Neuronal stem cell (in vitro differentiated cells): ENCODE measurements at regions not wholly inside any gene's neighbourhood (a gene's known extent, or its start where the extent isn't known, plus 50 kb on each side); places are given as distances from the start of the nearest gene placed in this dataset.

Experiments
- DNase-seq: peaks from one replicate; pipeline ENCODE4 v3.0.0-alpha.2; 2013; ENCODE audit warnings: low spot score
- H2AFZ ChIP-seq: one replicate; pipeline ENCODE4 v1.6.1; 2013; ENCODE audit warnings: mild to moderate bottlenecking, low read length, inconsistent platforms
- H2AK5ac ChIP-seq: 2 replicates; pipeline ENCODE4 v1.6.1; 2013; ENCODE audit warnings: low read depth, mild to moderate bottlenecking, inconsistent platforms, low read length, moderate library complexity, mixed read lengths
- H2BK120ac ChIP-seq: 2 replicates; pipeline ENCODE4 v1.6.1; 2013; ENCODE audit warnings: low read depth, mild to moderate bottlenecking, inconsistent platforms, low read length, moderate library complexity, mixed read lengths
- H2BK12ac ChIP-seq: one replicate; pipeline ENCODE4 v1.6.1; 2013; ENCODE audit warnings: low read length, inconsistent platforms
- H2BK15ac ChIP-seq: 2 replicates; pipeline ENCODE4 v1.6.1; 2013; ENCODE audit warnings: mild to moderate bottlenecking, low read length, inconsistent platforms, mixed read lengths
- H2BK5ac ChIP-seq: one replicate; pipeline ENCODE4 v1.6.1; 2013; ENCODE audit warnings: inconsistent platforms, mild to moderate bottlenecking, low read length, moderate library complexity
- H3K14ac ChIP-seq: one replicate; pipeline ENCODE4 v1.6.1; 2013; ENCODE audit warnings: low read length, inconsistent platforms
- H3K18ac ChIP-seq: 2 replicates; pipeline ENCODE4 v1.6.1; 2013; ENCODE audit warnings: low read length, inconsistent platforms
- H3K23ac ChIP-seq: 2 replicates; pipeline ENCODE4 v1.6.1; 2013; ENCODE audit warnings: low read depth, mild to moderate bottlenecking, mixed read lengths, low read length, inconsistent platforms; ENCODE audit not compliant: poor library complexity
- H3K27ac ChIP-seq: replicated peaks from 3 replicates; pipeline ENCODE4 v1.5.1; 2013; ENCODE audit warnings: low read length, inconsistent platforms
- H3K27me3 ChIP-seq, 3 experiments: 2 replicates each; pipeline ENCODE4 v1.6.1; 2013; ENCODE audit warnings: low read length in 3 of 3, mild to moderate bottlenecking in 2 of 3, inconsistent platforms in 1 of 3, low read depth in 1 of 3, mixed read lengths in 1 of 3, moderate library complexity in 1 of 3; ENCODE audit not compliant: control insufficient read depth in 3 of 3, insufficient read depth in 3 of 3
- H3K36me3 ChIP-seq, 2 donors: replicated peaks in 1 of 2; 2 replicates each; pipeline ENCODE4 v1.6.1; 2013; ENCODE audit warnings: low read length in 2 of 2; ENCODE audit not compliant: control insufficient read depth in 2 of 2, insufficient read depth in 2 of 2
- H3K4ac ChIP-seq: 2 replicates; pipeline ENCODE4 v1.6.1; 2013; ENCODE audit warnings: inconsistent platforms, mild to moderate bottlenecking, low read length, moderate library complexity
- H3K4me1 ChIP-seq, 2 donors: 1 replicate in 1 of 2; 2 replicates in 1 of 2; pipeline ENCODE4 v1.6.1; 2013; ENCODE audit warnings: low read length in 2 of 2, low read depth in 1 of 2; ENCODE audit not compliant: control insufficient read depth in 2 of 2, insufficient read depth in 1 of 2
- H3K4me2 ChIP-seq: one replicate; pipeline ENCODE4 v1.6.1; 2013; ENCODE audit warnings: mild to moderate bottlenecking, low read length, inconsistent platforms; ENCODE audit not compliant: insufficient read depth, poor library complexity, severe bottlenecking
- H3K4me3 ChIP-seq, 2 donors: 2 replicates each; pipeline ENCODE4 v1.5.1; 2013; ENCODE audit warnings: low read length in 2 of 2, mild to moderate bottlenecking in 2 of 2, inconsistent platforms in 1 of 2, moderate library complexity in 1 of 2
- H3K79me1 ChIP-seq: one replicate; pipeline ENCODE4 v1.6.1; 2013; ENCODE audit warnings: low read depth, mild to moderate bottlenecking, inconsistent platforms, low read length, moderate library complexity
- H3K9ac ChIP-seq: one replicate; pipeline ENCODE4 v1.6.1; 2013; ENCODE audit warnings: mild to moderate bottlenecking, low read depth, low read length, inconsistent platforms; ENCODE audit not compliant: poor library complexity
- H3K9me3 ChIP-seq, 2 donors: replicated peaks in 1 of 2; 2 replicates each; pipeline versions ENCODE3 to v1.6.1; 2013; ENCODE audit warnings: low read length in 2 of 2, mild to moderate bottlenecking in 2 of 2, inconsistent platforms in 1 of 2, low read depth in 1 of 2, mixed read lengths in 1 of 2, moderate library complexity in 1 of 2; ENCODE audit not compliant: control insufficient read depth in 2 of 2, insufficient read depth in 1 of 2
- H4K8ac ChIP-seq: one replicate; pipeline ENCODE4 v1.6.1; 2013; ENCODE audit warnings: low read depth, mild to moderate bottlenecking, inconsistent platforms, low read length, moderate library complexity
- H4K91ac ChIP-seq: one replicate; pipeline ENCODE4 v1.6.1; 2013; ENCODE audit warnings: low read length, low read depth, mild to moderate bottlenecking, inconsistent platforms; ENCODE audit not compliant: poor library complexity
- WGBS, 2 donors: extraction: QIAGEN DNeasy Blood & Tissue Kit; methylation state at CpG; one replicate each; pipeline ENCODE4 v1.1.7; 2013; ENCODE audit warnings: missing lambda C conversion rate in 2 of 2, mixed read lengths in 1 of 2; ENCODE audit not compliant: insufficient read length in 2 of 2, insufficient replicate concordance in 1 of 2; ENCODE audit errors: extremely low coverage in 2 of 2; 5-methylcytosine and 5-hydroxymethylcytosine counted together

GRCh38 chr4:23741681-23742191, 148.1 kb downstream of the PPARGC1A start:
- Histone ChIP-seq H2BK12ac (no peak overlapping the region), H3K4me1 (no peaks in the 10 kb centered on the region), H3K4ac (no peak overlapping the region), H3K9ac (no peak overlapping the region), H3K27ac (no peak overlapping the region), H3K18ac (no peak overlapping the region), H2BK120ac (no peak overlapping the region), H3K4me3 (no peak overlapping the region), H2BK15ac (no peak overlapping the region), H3K9me3 (peaks cover 0 to 14% of the 10 kb centered on the region in 2 donors), H3K79me1 (no peaks in the 10 kb centered on the region), H2AK5ac (no peak overlapping the region), H3K14ac (no peak overlapping the region), H2BK5ac (no peak overlapping the region), H4K8ac (no peak overlapping the region), H2AFZ (no peak overlapping the region), H3K36me3 (no peaks in the 10 kb centered on the region), H4K91ac (no peak overlapping the region), H3K27me3 (peaks cover 0 to 5% (median 0%) of the 10 kb centered on the region in 3 experiments), H3K23ac (no peak overlapping the region), H3K4me2 (no peak overlapping the region)
- DNase-seq: no peak

GRCh38 chr4:23737571-23737970, 152.3 kb downstream of the PPARGC1A start:
- Histone ChIP-seq H3K27me3 (peaks cover 0 to 2% (median 0%) of the 10 kb centered on the region in 3 experiments), H3K36me3 (no peaks in the 10 kb centered on the region), H3K4me3 (no peak overlapping the region), H3K9me3 (no peaks in the 10 kb centered on the region), H2BK15ac (no peak overlapping the region), H4K91ac (no peak overlapping the region), H3K23ac (no peak overlapping the region), H3K9ac (no peak overlapping the region), H3K18ac (no peak overlapping the region), H3K79me1 (no peaks in the 10 kb centered on the region), H2AFZ (no peak overlapping the region), H4K8ac (no peak overlapping the region), H3K4me1 (no peaks in the 10 kb centered on the region), H2BK5ac (no peak overlapping the region), H3K4ac (no peak overlapping the region), H3K14ac (no peak overlapping the region), H2BK120ac (no peak overlapping the region), H2BK12ac (no peak overlapping the region), H2AK5ac (no peak overlapping the region), H3K27ac (no peak overlapping the region), H3K4me2 (no peak overlapping the region)
- DNase-seq: no peak
- WGBS, 2 donors: no CpG with 5 or more reads among the region's 3 CpGs

- no peak overlapping the region for H2AFZ ChIP-seq
- no peak overlapping the region for H3K23ac ChIP-seq
- no peak overlapping the region for H4K8ac ChIP-seq
- H3K27ac ChIP-seq: no peak overlapping the region
- no peaks in the 10 kb centered on the region for H3K79me1 ChIP-seq
- H2BK15ac ChIP-seq: no peak overlapping the region
- no peak overlapping the region for H3K4me3 ChIP-seq
- no peak overlapping the region for H3K18ac ChIP-seq
- H3K9me3 ChIP-seq: no peaks in the 10 kb centered on the region
- H2AK5ac ChIP-seq: no peak overlapping the region
- DNase-seq: no peak
- no peak overlapping the region for H4K91ac ChIP-seq
- H2BK5ac ChIP-seq: no peak overlapping the region
- no peak overlapping the region for H3K4me2 ChIP-seq
- H3K9ac ChIP-seq: no peak overlapping the region
- peaks cover 0 to 2% (median 0%) of the 10 kb centered on the region in 3 experiments for H3K27me3 ChIP-seq
- H2BK120ac ChIP-seq: no peak overlapping the region
- H3K14ac ChIP-seq: no peak overlapping the region
- H2BK12ac ChIP-seq: no peak overlapping the region
- H3K4ac ChIP-seq: no peak overlapping the region
- no peaks in the 10 kb centered on the region for H3K4me1 ChIP-seq
- no peaks in the 10 kb centered on the region for H3K36me3 ChIP-seq
- no CpG with 5 or more reads among the region's 1 CpG for WGBS, 2 donors
Measured at GRCh38 chr4:23736466-23736865, 153.4 kb downstream of the PPARGC1A start.

GRCh38 chr4:23734000-23734399, 155.8 kb downstream of the PPARGC1A start:
- no peaks in the 10 kb centered on the region for H3K4me1 ChIP-seq
- H2AK5ac ChIP-seq: no peak overlapping the region
- H3K4me2 ChIP-seq: no peak overlapping the region
- no peak overlapping the region for H4K8ac ChIP-seq
- DNase-seq: no peak
- no peak overlapping the region for H2BK12ac ChIP-seq
- H4K91ac ChIP-seq: no peak overlapping the region
- H3K4ac ChIP-seq: no peak overlapping the region
- no peaks in the 10 kb centered on the region for H3K9me3 ChIP-seq
- no peak overlapping the region for H3K14ac ChIP-seq
- no peak overlapping the region for H3K23ac ChIP-seq
- H2BK15ac ChIP-seq: no peak overlapping the region
- H3K79me1 ChIP-seq: no peaks in the 10 kb centered on the region
- H3K27ac ChIP-seq: no peak overlapping the region
- H2AFZ ChIP-seq: no peak overlapping the region
- H2BK5ac ChIP-seq: no peak overlapping the region
- H3K27me3 ChIP-seq: no peaks in the 10 kb centered on the region
- WGBS, 2 donors: no CpG with 5 or more reads among the region's 1 CpG
- no peak overlapping the region for H3K18ac ChIP-seq
- H3K4me3 ChIP-seq: no peak overlapping the region
- H2BK120ac ChIP-seq: no peak overlapping the region
- no peaks in the 10 kb centered on the region for H3K36me3 ChIP-seq
- no peak overlapping the region for H3K9ac ChIP-seq
